Trophoblast cell (in vitro differentiated cells and primary cell): ENCODE measurements at regions not wholly inside any gene's neighbourhood (a gene's known extent, or its start where the extent isn't known, plus 50 kb on each side); places are given as distances from the start of the nearest gene placed in this dataset.

Experiments
- DNase-seq, 2 donors: peaks; one replicate each; pipeline ENCODE4 v3.0.0-alpha.2; 2016
- H2AFZ ChIP-seq: 2 replicates; pipeline ENCODE4 v1.6.1; 2013; ENCODE audit warnings: low read length, moderate library complexity, mild to moderate bottlenecking; ENCODE audit not compliant: insufficient read depth, poor library complexity
- H2AK5ac ChIP-seq: 2 replicates; pipeline ENCODE4 v1.6.1; 2013; ENCODE audit warnings: mild to moderate bottlenecking, low read length
- H2BK120ac ChIP-seq: 2 replicates; pipeline ENCODE4 v1.6.1; 2013; ENCODE audit warnings: low read length, mild to moderate bottlenecking, moderate library complexity; ENCODE audit not compliant: insufficient read depth, poor library complexity
- H2BK12ac ChIP-seq: 2 replicates; pipeline ENCODE4 v1.6.1; 2013; ENCODE audit warnings: mild to moderate bottlenecking, low read length, moderate library complexity
- H2BK5ac ChIP-seq: 2 replicates; pipeline ENCODE4 v1.6.1; 2013; ENCODE audit warnings: low read length, low read depth, moderate library complexity, mild to moderate bottlenecking; ENCODE audit not compliant: poor library complexity
- H3K14ac ChIP-seq: 2 replicates; pipeline ENCODE4 v1.6.1; 2013; ENCODE audit warnings: mild to moderate bottlenecking, low read length
- H3K18ac ChIP-seq: 2 replicates; pipeline ENCODE4 v1.6.1; 2013; ENCODE audit warnings: mild to moderate bottlenecking, low read length
- H3K23ac ChIP-seq: 2 replicates; pipeline ENCODE4 v1.6.1; 2013; ENCODE audit warnings: low read length
- H3K27ac ChIP-seq: 2 replicates; pipeline ENCODE4 v1.5.1; 2013; ENCODE audit warnings: low read depth, mild to moderate bottlenecking, inconsistent platforms, low read length, moderate library complexity
- H3K27me3 ChIP-seq: 2 replicates; pipeline ENCODE4 v1.6.1; 2013; ENCODE audit warnings: inconsistent platforms, mild to moderate bottlenecking, low read length, moderate library complexity; ENCODE audit not compliant: insufficient read depth
- H3K36me3 ChIP-seq, 2 experiments: 1 replicate in 1 of 2; 2 replicates in 1 of 2; pipeline ENCODE4 v1.6.1; 2013; ENCODE audit warnings: low read length in 2 of 2, mild to moderate bottlenecking in 2 of 2, moderate library complexity in 1 of 2; ENCODE audit not compliant: insufficient read depth in 2 of 2, control insufficient read depth in 1 of 2
- H3K4ac ChIP-seq: 2 replicates; pipeline ENCODE4 v1.6.1; 2013; ENCODE audit warnings: low read depth, mild to moderate bottlenecking, low read length, moderate library complexity
- H3K4me1 ChIP-seq, 2 experiments: 1 replicate in 1 of 2; 2 replicates in 1 of 2; pipeline ENCODE4 v1.6.1; 2013; ENCODE audit warnings: low read length in 2 of 2, mild to moderate bottlenecking in 2 of 2, moderate library complexity in 1 of 2; ENCODE audit not compliant: insufficient read depth in 2 of 2, control insufficient read depth in 1 of 2
- H3K4me2 ChIP-seq: 2 replicates; pipeline ENCODE4 v1.6.1; 2013; ENCODE audit warnings: inconsistent platforms, mild to moderate bottlenecking, low read length, moderate library complexity
- H3K4me3 ChIP-seq: 2 replicates; pipeline ENCODE4 v1.5.1; 2013; ENCODE audit warnings: mild to moderate bottlenecking, low read depth, low read length, inconsistent platforms
- H3K79me1 ChIP-seq: one replicate; pipeline ENCODE4 v1.6.1; 2013; ENCODE audit warnings: low read length
- H3K79me2 ChIP-seq: 2 replicates; pipeline ENCODE4 v1.6.1; 2013; ENCODE audit warnings: low read length, mild to moderate bottlenecking; ENCODE audit not compliant: control insufficient read depth, insufficient read depth, poor library complexity
- H3K9ac ChIP-seq: 2 replicates; pipeline ENCODE4 v1.6.1; 2013; ENCODE audit warnings: mild to moderate bottlenecking, low read length
- H3K9me3 ChIP-seq: 2 replicates; pipeline ENCODE4 v1.6.1; 2013; ENCODE audit warnings: low read depth, mild to moderate bottlenecking, control low read depth, inconsistent platforms, low read length; ENCODE audit not compliant: insufficient read depth
- H4K12ac ChIP-seq: 2 replicates; pipeline ENCODE4 v1.6.1; 2013; ENCODE audit warnings: low read depth, mild to moderate bottlenecking, low read length, moderate library complexity
- H4K8ac ChIP-seq: 2 replicates; pipeline ENCODE4 v1.6.1; 2013; ENCODE audit warnings: low read depth, mild to moderate bottlenecking, low read length, moderate library complexity
- H4K91ac ChIP-seq: one replicate; pipeline ENCODE4 v1.6.1; 2013; ENCODE audit warnings: low read depth, mild to moderate bottlenecking, low read length, moderate library complexity
- WGBS: extraction: QIAGEN DNeasy Blood & Tissue Kit; methylation state at CpG from one replicate; pipeline ENCODE4 v1.1.7; 2013; ENCODE audit warnings: missing lambda C conversion rate; ENCODE audit not compliant: insufficient read length, insufficient coverage; ENCODE audit errors: extremely low coverage; 5-methylcytosine and 5-hydroxymethylcytosine counted together

DNA sequence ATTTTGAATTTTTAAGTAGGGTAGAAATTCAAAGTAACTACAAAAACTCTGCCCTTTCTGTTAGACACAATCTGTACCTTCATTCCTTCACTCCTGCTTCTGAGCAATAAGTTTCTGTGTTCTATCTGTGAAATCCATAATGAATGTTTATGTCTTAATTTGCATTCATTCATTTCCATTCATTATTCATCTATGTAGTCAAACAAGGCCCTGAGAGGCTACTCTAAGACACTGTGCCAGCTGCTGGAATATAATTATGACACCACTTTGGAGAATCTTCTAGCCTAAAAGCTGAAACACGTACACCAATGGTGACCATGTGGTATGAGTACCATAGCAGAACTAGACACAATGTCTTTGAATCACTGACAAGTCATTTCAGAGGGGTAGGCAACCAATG, 199.9 kb upstream of the FAR2 start:
- WGBS, result no CpG with 5 or more reads among the region's 1 CpG
- no peak overlapping the region for H2BK12ac ChIP-seq

DNA sequence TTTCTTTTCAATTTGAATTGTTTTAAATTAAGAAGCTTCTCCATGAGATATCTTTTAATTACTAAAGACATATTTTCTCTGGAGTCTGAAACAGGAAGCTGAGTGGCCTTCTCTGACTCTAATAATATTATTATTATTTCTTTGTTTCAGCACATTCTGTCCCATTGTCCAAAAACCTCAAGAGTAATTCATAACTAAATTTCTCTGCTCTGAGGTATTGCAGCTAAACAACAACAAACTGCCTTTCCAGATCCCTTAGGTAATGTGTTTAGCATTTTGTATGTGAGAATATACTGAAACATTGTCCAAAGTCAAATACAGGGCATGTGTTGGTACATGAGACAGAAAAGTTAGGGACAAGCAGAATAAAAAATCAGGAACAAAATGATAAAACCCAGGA, 199.0 kb upstream of the FAR2 start:
- Histone ChIP-seq H4K91ac (no peak overlapping the region), H3K79me2 (no peaks in the 10 kb centered on the region), H2AFZ (no peak overlapping the region), H3K36me3 (no peaks in the 10 kb centered on the region), H2AK5ac (no peak overlapping the region), H3K4ac (no peak overlapping the region), H3K27me3 (no peaks in the 10 kb centered on the region), H3K18ac (no peak overlapping the region), H2BK120ac (no peak overlapping the region), H3K27ac (no peak overlapping the region), H3K4me2 (no peak overlapping the region), H3K14ac (no peak overlapping the region), H4K8ac (no peak overlapping the region), H2BK5ac (no peak overlapping the region), H4K12ac (no peak overlapping the region), H3K4me1 (no peaks in the 10 kb centered on the region), H3K23ac (no peak overlapping the region), H2BK12ac (no peak overlapping the region), H3K4me3 (no peak overlapping the region), H3K9ac (no peak overlapping the region), H3K79me1 (no peaks in the 10 kb centered on the region), H3K9me3 (no peaks in the 10 kb centered on the region)
- DNase-seq, result no peak

More for the DNA sequence above, 199.9 kb upstream of the FAR2 start:
- H3K79me2 ChIP-seq, result no peaks in the 10 kb centered on the region
- no peak overlapping the region for H2AFZ ChIP-seq
- no peaks in the 10 kb centered on the region for H3K27me3 ChIP-seq
- H4K8ac ChIP-seq, result no peak overlapping the region
- no peak overlapping the region for H3K27ac ChIP-seq
- H4K12ac ChIP-seq, result no peak overlapping the region
- no peak overlapping the region for H2BK5ac ChIP-seq
- no peak for DNase-seq
- H3K4ac ChIP-seq, result no peak overlapping the region
- H3K36me3 ChIP-seq, result no peaks in the 10 kb centered on the region
- no peak overlapping the region for H3K9ac ChIP-seq
- no peak overlapping the region for H3K18ac ChIP-seq
- no peak overlapping the region for H3K23ac ChIP-seq
- no peak overlapping the region for H3K4me2 ChIP-seq
- H2AK5ac ChIP-seq, result no peak overlapping the region
- H4K91ac ChIP-seq, result no peak overlapping the region
- no peak overlapping the region for H3K4me3 ChIP-seq
- H3K9me3 ChIP-seq, result no peaks in the 10 kb centered on the region
- no peak overlapping the region for H2BK120ac ChIP-seq
- H3K4me1 ChIP-seq, result no peaks in the 10 kb centered on the region
- H3K79me1 ChIP-seq, result no peaks in the 10 kb centered on the region
- no peak overlapping the region for H3K14ac ChIP-seq

DNA sequence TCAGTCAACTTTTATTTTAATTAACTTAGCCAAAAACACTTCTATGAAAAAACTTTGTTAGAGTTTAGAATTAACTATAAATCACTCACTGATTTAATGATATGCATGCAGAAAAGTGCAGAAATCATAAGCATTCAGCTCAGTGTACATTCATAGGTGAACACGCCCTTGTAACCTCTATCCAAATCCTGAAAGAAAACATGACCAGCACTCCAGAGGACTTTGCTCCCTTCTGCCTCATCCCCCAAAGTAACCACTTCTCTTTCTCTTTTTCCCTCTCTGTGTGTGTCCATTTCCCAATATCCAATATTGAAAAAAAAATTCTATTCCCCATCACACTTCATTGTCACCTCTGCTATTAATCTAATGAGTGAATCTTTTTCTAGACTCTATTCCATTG, 197.1 kb upstream of the FAR2 start:
- no peak overlapping the region for H3K23ac ChIP-seq
- no peak overlapping the region for H3K4me2 ChIP-seq
- no peaks in the 10 kb centered on the region for H3K79me2 ChIP-seq
- H2BK120ac ChIP-seq, result no peak overlapping the region
- H3K27me3 ChIP-seq, result no peaks in the 10 kb centered on the region
- H4K8ac ChIP-seq, result no peak overlapping the region
- no peak overlapping the region for H2AK5ac ChIP-seq
- no peak overlapping the region for H3K4me3 ChIP-seq
- no peak overlapping the region for H3K14ac ChIP-seq
- H3K9me3 ChIP-seq, result no peaks in the 10 kb centered on the region
- H3K4me1 ChIP-seq, result no peaks in the 10 kb centered on the region
- no peak overlapping the region for H3K18ac ChIP-seq
- H3K27ac ChIP-seq, result no peak overlapping the region
- H3K79me1 ChIP-seq, result no peaks in the 10 kb centered on the region
- WGBS, result no CpG with 5 or more reads among the region's 1 CpG
- H2BK12ac ChIP-seq, result no peak overlapping the region
- no peak overlapping the region for H2AFZ ChIP-seq
- no peak overlapping the region for H4K12ac ChIP-seq
- DNase-seq, result no peak
- H3K9ac ChIP-seq, result no peak overlapping the region
- H3K4ac ChIP-seq, result no peak overlapping the region
- H2BK5ac ChIP-seq, result no peak overlapping the region
- H3K36me3 ChIP-seq, result no peaks in the 10 kb centered on the region
- no peak overlapping the region for H4K91ac ChIP-seq

DNA sequence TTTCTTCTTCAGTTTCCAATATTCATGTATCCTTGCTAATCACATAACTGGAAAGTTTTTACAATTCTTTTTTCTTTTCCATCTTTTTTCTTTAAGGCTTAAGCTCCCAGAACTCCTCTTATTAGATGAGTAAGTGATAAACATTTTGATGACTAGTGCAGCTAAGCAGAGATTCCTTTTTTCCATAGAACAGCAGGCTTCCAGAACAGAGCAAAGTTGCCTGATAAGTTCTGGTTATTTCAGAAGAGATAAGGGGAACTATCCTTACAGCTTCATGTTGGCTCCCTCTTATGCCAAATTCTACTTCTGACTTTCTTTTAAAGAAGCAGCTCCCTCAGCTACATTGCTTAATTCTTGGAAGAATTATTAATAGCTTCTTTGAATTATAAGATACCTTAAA, 194.7 kb upstream of the FAR2 start:
- H3K4ac ChIP-seq, result no peak overlapping the region
- no peak overlapping the region for H4K12ac ChIP-seq
- no peak overlapping the region for H3K4me2 ChIP-seq
- H3K36me3 ChIP-seq, result no peaks in the 10 kb centered on the region
- H3K14ac ChIP-seq, result no peak overlapping the region
- no peak overlapping the region for H4K8ac ChIP-seq
- no peak overlapping the region for H3K23ac ChIP-seq
- H2BK5ac ChIP-seq, result no peak overlapping the region
- no peak overlapping the region for H2AK5ac ChIP-seq
- no peaks in the 10 kb centered on the region for H3K79me2 ChIP-seq
- no peak overlapping the region for H2AFZ ChIP-seq
- H3K9ac ChIP-seq, result no peak overlapping the region
- no peak overlapping the region for H2BK12ac ChIP-seq
- H3K9me3 ChIP-seq, result no peaks in the 10 kb centered on the region
- DNase-seq, result no peak
- no peak overlapping the region for H2BK120ac ChIP-seq
- no peak overlapping the region for H3K18ac ChIP-seq
- no peaks in the 10 kb centered on the region for H3K4me1 ChIP-seq
- no peak overlapping the region for H4K91ac ChIP-seq
- H3K79me1 ChIP-seq, result no peaks in the 10 kb centered on the region
- no peak overlapping the region for H3K4me3 ChIP-seq
- no peak overlapping the region for H3K27ac ChIP-seq
- H3K27me3 ChIP-seq, result no peaks in the 10 kb centered on the region

DNA sequence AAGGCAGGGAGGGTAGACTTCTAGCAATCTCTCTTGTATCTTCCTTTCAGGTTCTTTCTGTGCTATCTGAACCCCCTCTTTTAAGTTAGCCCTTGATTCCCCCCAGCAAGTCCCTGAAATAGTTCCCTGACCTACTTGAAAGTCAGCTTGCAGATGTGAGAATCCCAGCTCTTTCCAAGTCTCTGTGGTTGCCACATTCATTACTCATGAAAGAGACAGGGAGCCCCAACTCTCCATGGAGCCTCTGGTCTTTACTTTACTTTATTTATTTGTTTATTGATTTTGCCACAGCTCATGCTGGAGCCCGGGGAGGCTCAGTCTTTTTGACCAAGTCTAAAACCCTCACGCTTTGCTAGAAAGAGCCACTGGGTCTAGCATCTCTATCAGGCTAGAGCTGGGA, 193.6 kb upstream of the FAR2 start:
- no peak for DNase-seq
- no peaks in the 10 kb centered on the region for H3K9me3 ChIP-seq
- no peak overlapping the region for H3K4ac ChIP-seq
- no peaks in the 10 kb centered on the region for H3K79me1 ChIP-seq
- no peak overlapping the region for H2BK5ac ChIP-seq
- no peak overlapping the region for H3K18ac ChIP-seq
- H3K4me3 ChIP-seq, result no peak overlapping the region
- H3K79me2 ChIP-seq, result no peaks in the 10 kb centered on the region
- no peak overlapping the region for H3K27ac ChIP-seq
- H3K9ac ChIP-seq, result no peak overlapping the region
- no peaks in the 10 kb centered on the region for H3K27me3 ChIP-seq
- H2BK120ac ChIP-seq, result no peak overlapping the region
- no peak overlapping the region for H2BK12ac ChIP-seq
- H4K8ac ChIP-seq, result no peak overlapping the region
- H3K4me2 ChIP-seq, result no peak overlapping the region
- no peak overlapping the region for H2AK5ac ChIP-seq
- H3K14ac ChIP-seq, result no peak overlapping the region
- WGBS, result no CpG with 5 or more reads among the region's 2 CpGs
- no peak overlapping the region for H2AFZ ChIP-seq
- H4K12ac ChIP-seq, result no peak overlapping the region
- H3K36me3 ChIP-seq, result no peaks in the 10 kb centered on the region
- no peaks in the 10 kb centered on the region for H3K4me1 ChIP-seq
- H3K23ac ChIP-seq, result no peak overlapping the region
- no peak overlapping the region for H4K91ac ChIP-seq
